Activated CD4-positive, CD25-positive, alpha-beta regulatory T cell treated with anti-CD3 and anti-CD28 coated beads, Interleukin-2, amount 50 U/mL, for 72 hours (primary cell): ENCODE measurements at regions not wholly inside any gene's neighbourhood (a gene's known extent, or its start where the extent isn't known, plus 50 kb on each side); places are given as distances from the start of the nearest gene placed in this dataset.
"Not testable (repeated sequence)": the region's sequence is repeated elsewhere in the genome, so short reads cannot be mapped to it uniquely, and the experiment has no call there.

ENCODE experiments used
- DNase-seq: peaks from one replicate; pipeline ENCODE4 v3.0.0; 2021

GRCh38 chr6:130720076-130720715 lies 107.0 kb upstream of the SMLR1 start:
- DNase-seq: no peak

GRCh38 chr6:130724089-130724488 lies 103.1 kb upstream of the SMLR1 start:
- DNase-seq: no peak

- DNase-seq: no peak
Measured at GRCh38 chr6:130725551-130725950, 101.7 kb upstream of the SMLR1 start.

- DNase-seq: not testable (repeated sequence)
Measured at GRCh38 chr6:130728064-130728463, 99.1 kb upstream of the SMLR1 start.

- no peak for DNase-seq
Measured at GRCh38 chr6:130730600-130730999, 96.6 kb upstream of the SMLR1 start.

- no peak for DNase-seq
Measured at GRCh38 chr6:130734161-130734560, 93.0 kb upstream of the SMLR1 start.

GRCh38 chr6:130740308-130740707 lies 86.9 kb upstream of the SMLR1 start:
- no peak for DNase-seq

- no peak for DNase-seq
Measured at GRCh38 chr6:130742131-130742681, 85.0 kb upstream of the SMLR1 start.

GRCh38 chr6:130743175-130743574 lies 84.0 kb upstream of the SMLR1 start:
- DNase-seq: no peak

GRCh38 chr6:130744576-130745366 lies 82.4 kb upstream of the SMLR1 start:
- DNase-seq: no peak

GRCh38 chr6:130748041-130748440 lies 79.2 kb upstream of the SMLR1 start:
- DNase-seq: no peak

- no peak for DNase-seq
Measured at GRCh38 chr6:130749402-130749801, 77.8 kb upstream of the SMLR1 start.

GRCh38 chr6:130752267-130752666 lies 74.9 kb upstream of the SMLR1 start:
- DNase-seq: no peak

- DNase-seq: no peak
Measured at GRCh38 chr6:130754786-130755367, 72.3 kb upstream of the SMLR1 start.

- DNase-seq: no peak
Measured at GRCh38 chr6:130755368-130756034, 71.7 kb upstream of the SMLR1 start.

- no peak for DNase-seq
Measured at GRCh38 chr6:130756824-130757223, 70.4 kb upstream of the SMLR1 start.

GRCh38 chr6:130758813-130759212 lies 68.4 kb upstream of the SMLR1 start:
- no peak for DNase-seq

GRCh38 chr6:130760006-130760405 lies 67.2 kb upstream of the SMLR1 start:
- DNase-seq: no peak

- no peak for DNase-seq
Measured at GRCh38 chr6:130761286-130761685, 65.9 kb upstream of the SMLR1 start.

- DNase-seq: no peak
Measured at GRCh38 chr6:130765181-130765727, 62.0 kb upstream of the SMLR1 start.

- no peak for DNase-seq
Measured at GRCh38 chr6:130766239-130767144, 60.7 kb upstream of the SMLR1 start.

GRCh38 chr6:130769861-130770260 lies 57.3 kb upstream of the SMLR1 start:
- no peak for DNase-seq
